ENCODE measurements at regions not wholly inside any gene's neighbourhood (a gene's known extent, or its start where the extent isn't known, plus 50 kb on each side); places are given as distances from the start of the nearest gene placed in this dataset.

GRCh38 chr10:44647473-44647872, 262.6 kb upstream of the CXCL12 start:
- Histone ChIP-seq H3K27me3 (no peaks in the 10 kb centered on the region), H3K27ac (no peak overlapping the region), H3K4me2 (no peak overlapping the region), H3K9me3 (ENCODE audit: low read depth) (no peaks in the 10 kb centered on the region), H2AFZ (no peak overlapping the region), H3K36me3 (replicated peaks; ENCODE audit: insufficient read depth, low read depth) (no peaks in the 10 kb centered on the region), H3K4me3 (no peak overlapping the region), H4K20me1 (ENCODE audit: insufficient read depth, poor library complexity, severe bottlenecking) (no peaks in the 10 kb centered on the region), H3K4me1 (ENCODE audit: insufficient read depth) (peaks cover 2% of the 10 kb centered on the region), H3K79me2 (no peaks in the 10 kb centered on the region), H3K9me2 (replicated peaks; ENCODE audit: insufficient read depth) (no peaks in the 10 kb centered on the region)
- DNase-seq (ENCODE audit: low spot score), result no peak
- WGBS (ENCODE audit: low lambda C conversion rate, missing lambda C conversion rate), result 83% methylated on average over 1 of the region's 2 CpGs
- TF ChIP-seq EZH2 (IDR thresholded peaks at IDR 0.05; ENCODE audit: borderline replicate concordance), result no peak
- TF ChIP-seq EZH2phosphoT487 (IDR thresholded peaks at IDR 0.05; ENCODE audit: low read depth, severe bottlenecking, unreplicated experiment), result no peak
- TF ChIP-seq CTCF (IDR thresholded peaks at IDR 0.05; ENCODE audit: poor library complexity), result no peak

GRCh38 chr10:44647877-44648542, 263.1 kb upstream of the CXCL12 start:
- H3K4me1 ChIP-seq (ENCODE audit: insufficient read depth), result peaks cover 2% of the 10 kb centered on the region
- H3K36me3 ChIP-seq (replicated peaks; ENCODE audit: insufficient read depth, low read depth), result no peaks in the 10 kb centered on the region
- TF ChIP-seq EZH2 (IDR thresholded peaks at IDR 0.05; ENCODE audit: borderline replicate concordance) (no peak), EZH2phosphoT487 (IDR thresholded peaks at IDR 0.05; ENCODE audit: low read depth, severe bottlenecking, unreplicated experiment) (no peak), CTCF (IDR thresholded peaks at IDR 0.05; ENCODE audit: poor library complexity) (no peak)
- no peaks in the 10 kb centered on the region for H3K27me3 ChIP-seq
- no peak overlapping the region for H3K4me3 ChIP-seq
- 78% methylated on average over 10 of the region's 10 CpGs for WGBS (ENCODE audit: low lambda C conversion rate, missing lambda C conversion rate)
- H3K9me2 ChIP-seq (replicated peaks; ENCODE audit: insufficient read depth), result no peaks in the 10 kb centered on the region
- H3K9me3 ChIP-seq (ENCODE audit: low read depth), result no peaks in the 10 kb centered on the region
- no peak for DNase-seq (ENCODE audit: low spot score)
- H4K20me1 ChIP-seq (ENCODE audit: insufficient read depth, poor library complexity, severe bottlenecking), result no peaks in the 10 kb centered on the region
- no peak overlapping the region for H3K4me2 ChIP-seq
- no peak overlapping the region for H3K27ac ChIP-seq
- no peaks in the 10 kb centered on the region for H3K79me2 ChIP-seq
- no peak overlapping the region for H2AFZ ChIP-seq

- Histone ChIP-seq H3K4me2 (no peak overlapping the region), H2AFZ (no peak overlapping the region), H3K36me3 (replicated peaks; ENCODE audit: insufficient read depth, low read depth) (no peaks in the 10 kb centered on the region)
Measured at GRCh38 chr10:44650691-44651661, 260.2 kb upstream of the TMEM72 start.

More at GRCh38 chr10:44650691-44651661, 260.2 kb upstream of the TMEM72 start:
- Histone ChIP-seq H3K4me1 (ENCODE audit: insufficient read depth) (peaks cover 2% of the 10 kb centered on the region), H3K9me2 (replicated peaks; ENCODE audit: insufficient read depth) (no peaks in the 10 kb centered on the region), H4K20me1 (ENCODE audit: insufficient read depth, poor library complexity, severe bottlenecking) (no peaks in the 10 kb centered on the region), H3K79me2 (no peaks in the 10 kb centered on the region), H3K27me3 (no peaks in the 10 kb centered on the region), H3K27ac (no peak overlapping the region), H3K9me3 (ENCODE audit: low read depth) (no peaks in the 10 kb centered on the region), H3K4me3 (no peak overlapping the region)
- no peak for DNase-seq (ENCODE audit: low spot score)
- 70% methylated on average over 7 of the region's 7 CpGs for WGBS (ENCODE audit: low lambda C conversion rate, missing lambda C conversion rate)
- no peak for TF ChIP-seq EZH2 (IDR thresholded peaks at IDR 0.05; ENCODE audit: borderline replicate concordance)
- no peak for TF ChIP-seq CTCF (IDR thresholded peaks at IDR 0.05; ENCODE audit: poor library complexity)
- TF ChIP-seq EZH2phosphoT487 (IDR thresholded peaks at IDR 0.05; ENCODE audit: low read depth, severe bottlenecking, unreplicated experiment), result no peak

Data from hepatocyte (in vitro differentiated cells).